ENCODE measurements at regions not wholly inside any gene's neighbourhood (a gene's known extent, or its start where the extent isn't known, plus 50 kb on each side); places are given as distances from the start of the nearest gene placed in this dataset.

- no peak overlapping the region for H2AFZ ChIP-seq (ENCODE audit: low read depth, low read length)
These were observed 219.1 kb upstream of the MKI67 start for GRCh38 chr10:128345353-128345752.

GRCh38 chr10:128360783-128361182, 234.6 kb upstream of the MKI67 start:
- Histone ChIP-seq H3K4me1 (ENCODE audit: insufficient read depth, low read length) (no peaks in the 10 kb centered on the region), H3K9me3 (ENCODE audit: insufficient read depth, low read length, severe bottlenecking) (no peaks in the 10 kb centered on the region), H3K4me2 (ENCODE audit: insufficient read depth, low read length) (no peak overlapping the region), H3K27ac (ENCODE audit: low read length) (no peak overlapping the region), H3K36me3 (ENCODE audit: insufficient read depth, low read length) (no peaks in the 10 kb centered on the region), H3K27me3 (ENCODE audit: insufficient read depth, low read length, poor library complexity) (peaks cover 5% of the 10 kb centered on the region), H3K79me2 (ENCODE audit: insufficient read depth, low read length) (no peaks in the 10 kb centered on the region), H4K20me1 (ENCODE audit: insufficient read depth, low read length) (no peaks in the 10 kb centered on the region), H3K4me3 (ENCODE audit: low read depth in 1 of 2, low read length in 2 of 2) (no peak overlapping the region), H2AFZ (ENCODE audit: low read depth, low read length) (no peak overlapping the region), H3K9ac (ENCODE audit: low read depth, low read length) (no peak overlapping the region)
- DNase-seq (no peak), ATAC-seq (ENCODE audit: insufficient read depth, low read depth) (no peak)
- TF ChIP-seq CTCF (IDR thresholded peaks at IDR 0.05; ENCODE audit: borderline replicate concordance, extremely low read depth, low read length, poor library complexity, severe bottlenecking) = no peak
- TF ChIP-seq EZH2 (IDR thresholded peaks at IDR 0.05; ENCODE audit: borderline replicate concordance, low read depth, low read length, severe bottlenecking) = no peak

More at GRCh38 chr10:128345353-128345752, 219.1 kb upstream of the MKI67 start:
- TF ChIP-seq CTCF (IDR thresholded peaks at IDR 0.05; ENCODE audit: borderline replicate concordance, extremely low read depth, low read length, poor library complexity, severe bottlenecking) = no peak
- TF ChIP-seq EZH2 (IDR thresholded peaks at IDR 0.05; ENCODE audit: borderline replicate concordance, low read depth, low read length, severe bottlenecking) = no peak
- DNase-seq = no peak
- Histone ChIP-seq H3K36me3 (ENCODE audit: insufficient read depth, low read length) (no peaks in the 10 kb centered on the region), H3K9me3 (ENCODE audit: insufficient read depth, low read length, severe bottlenecking) (no peaks in the 10 kb centered on the region), H3K4me3 (ENCODE audit: low read depth in 1 of 2, low read length in 2 of 2) (no peak overlapping the region), H3K27me3 (ENCODE audit: insufficient read depth, low read length, poor library complexity) (peaks cover 14% of the 10 kb centered on the region), H4K20me1 (ENCODE audit: insufficient read depth, low read length) (no peaks in the 10 kb centered on the region), H3K4me1 (ENCODE audit: insufficient read depth, low read length) (no peaks in the 10 kb centered on the region), H3K79me2 (ENCODE audit: insufficient read depth, low read length) (no peaks in the 10 kb centered on the region), H3K9ac (ENCODE audit: low read depth, low read length) (no peak overlapping the region), H3K27ac (ENCODE audit: low read length) (no peak overlapping the region), H3K4me2 (ENCODE audit: insufficient read depth, low read length) (no peak overlapping the region)
- no peak for ATAC-seq (ENCODE audit: insufficient read depth, low read depth)

- Histone ChIP-seq H3K9ac (ENCODE audit: low read depth, low read length) (no peak overlapping the region), H4K20me1 (ENCODE audit: insufficient read depth, low read length) (no peaks in the 10 kb centered on the region), H3K4me2 (ENCODE audit: insufficient read depth, low read length) (no peak overlapping the region), H2AFZ (ENCODE audit: low read depth, low read length) (no peak overlapping the region), H3K27me3 (ENCODE audit: insufficient read depth, low read length, poor library complexity) (peaks cover 8% of the 10 kb centered on the region), H3K27ac (ENCODE audit: low read length) (no peak overlapping the region), H3K79me2 (ENCODE audit: insufficient read depth, low read length) (no peaks in the 10 kb centered on the region), H3K4me1 (ENCODE audit: insufficient read depth, low read length) (no peaks in the 10 kb centered on the region), H3K9me3 (ENCODE audit: insufficient read depth, low read length, severe bottlenecking) (no peaks in the 10 kb centered on the region), H3K4me3 (ENCODE audit: low read depth in 1 of 2, low read length in 2 of 2) (no peak overlapping the region), H3K36me3 (ENCODE audit: insufficient read depth, low read length) (no peaks in the 10 kb centered on the region)
- ATAC-seq (ENCODE audit: insufficient read depth, low read depth) = no peak
- no peak for DNase-seq
- TF ChIP-seq EZH2 (IDR thresholded peaks at IDR 0.05; ENCODE audit: borderline replicate concordance, low read depth, low read length, severe bottlenecking) = no peak
- TF ChIP-seq CTCF (IDR thresholded peaks at IDR 0.05; ENCODE audit: borderline replicate concordance, extremely low read depth, low read length, poor library complexity, severe bottlenecking) = no peak
These were observed 235.3 kb upstream of the MKI67 start for GRCh38 chr10:128361487-128361886.

GRCh38 chr10:128362514-128362913, 236.3 kb upstream of the MKI67 start:
- H3K9me3 ChIP-seq (ENCODE audit: insufficient read depth, low read length, severe bottlenecking) = no peaks in the 10 kb centered on the region
- no peaks in the 10 kb centered on the region for H4K20me1 ChIP-seq (ENCODE audit: insufficient read depth, low read length)
- peak; percentile 63 for ATAC-seq (ENCODE audit: insufficient read depth, low read depth)
- no peak overlapping the region for H2AFZ ChIP-seq (ENCODE audit: low read depth, low read length)
- peaks cover 15% of the 10 kb centered on the region for H3K27me3 ChIP-seq (ENCODE audit: insufficient read depth, low read length, poor library complexity)
- H3K79me2 ChIP-seq (ENCODE audit: insufficient read depth, low read length) = no peaks in the 10 kb centered on the region
- no peaks in the 10 kb centered on the region for H3K4me1 ChIP-seq (ENCODE audit: insufficient read depth, low read length)
- H3K4me3 ChIP-seq (ENCODE audit: low read depth in 1 of 2, low read length in 2 of 2) = no peak overlapping the region
- TF ChIP-seq EZH2 (IDR thresholded peaks at IDR 0.05; ENCODE audit: borderline replicate concordance, low read depth, low read length, severe bottlenecking) = no peak
- no peak for TF ChIP-seq CTCF (IDR thresholded peaks at IDR 0.05; ENCODE audit: borderline replicate concordance, extremely low read depth, low read length, poor library complexity, severe bottlenecking)
- no peak overlapping the region for H3K9ac ChIP-seq (ENCODE audit: low read depth, low read length)
- DNase-seq = no peak
- no peak overlapping the region for H3K4me2 ChIP-seq (ENCODE audit: insufficient read depth, low read length)
- no peak overlapping the region for H3K27ac ChIP-seq (ENCODE audit: low read length)
- H3K36me3 ChIP-seq (ENCODE audit: insufficient read depth, low read length) = no peaks in the 10 kb centered on the region
